GOT3 (cell line): ENCODE measurements at regions not wholly inside any gene's neighbourhood (a gene's known extent, or its start where the extent isn't known, plus 50 kb on each side); places are given as distances from the start of the nearest gene placed in this dataset.

Experiments
- DNase-seq: peaks from one replicate; lab custom pipeline; 2025; ENCODE audit warnings: mixed read lengths; lab: John Stamatoyannopoulos, UW

DNA sequence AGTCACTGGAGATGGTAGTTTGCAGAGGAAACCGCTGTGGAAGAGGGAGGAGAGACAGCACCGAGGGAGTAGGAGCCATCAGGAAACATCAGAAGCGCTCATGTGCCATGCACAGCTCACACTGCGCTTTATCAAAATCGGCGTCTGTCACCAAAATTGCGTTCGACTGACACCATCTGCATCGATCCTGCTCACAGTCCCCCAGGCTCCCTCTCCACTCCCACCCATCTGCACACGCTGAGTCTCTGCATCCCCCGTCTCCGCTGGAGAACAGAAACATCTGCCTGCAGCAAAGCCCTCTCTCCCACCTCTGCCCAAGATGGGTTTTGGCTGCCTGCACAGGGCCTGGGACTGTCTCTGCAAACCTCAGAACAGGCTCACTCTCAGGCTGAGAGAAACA, 187.5 kb upstream of the RPL38 start:
- DNase-seq = no peak

DNA sequence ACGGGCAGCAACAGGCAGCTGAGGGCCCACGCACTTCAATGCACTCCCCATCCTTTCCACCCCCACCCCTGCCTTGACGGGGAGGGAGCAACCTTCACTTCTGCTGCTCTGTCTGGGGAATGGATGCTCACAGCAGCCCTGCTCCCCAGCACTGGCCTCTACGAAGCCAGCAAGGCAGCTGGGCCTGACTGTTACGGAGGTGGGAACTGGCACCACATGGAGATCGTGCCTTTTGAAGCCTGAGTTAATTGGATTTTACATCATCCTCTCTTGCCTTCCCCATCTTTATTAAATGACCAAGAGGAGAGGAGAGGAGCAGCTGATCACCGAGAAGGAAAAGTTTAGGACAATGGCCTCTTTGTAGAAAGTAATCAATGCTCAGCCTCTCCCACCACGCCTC, 187.0 kb upstream of the RPL38 start:
- DNase-seq = no peak

DNA sequence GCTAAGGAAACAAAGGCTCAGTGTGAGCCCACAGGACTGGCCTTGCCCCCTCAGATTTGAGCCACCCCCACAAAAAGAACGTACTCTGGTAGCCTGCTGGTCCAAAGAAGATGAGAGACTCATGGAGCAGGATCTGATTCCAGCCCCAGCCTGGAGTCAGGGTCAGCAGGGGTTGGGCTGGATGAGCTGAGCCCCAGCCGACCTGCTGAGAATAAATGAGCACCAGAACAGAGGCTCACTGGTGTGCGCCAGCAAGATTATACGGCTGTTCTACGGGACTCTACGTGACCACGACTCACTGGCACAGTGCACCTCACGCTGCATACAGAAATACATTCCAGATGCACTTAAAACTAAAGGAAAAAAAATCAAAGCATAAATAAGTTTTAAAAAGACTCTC, 186.0 kb upstream of the RPL38 start:
- no peak for DNase-seq

DNA sequence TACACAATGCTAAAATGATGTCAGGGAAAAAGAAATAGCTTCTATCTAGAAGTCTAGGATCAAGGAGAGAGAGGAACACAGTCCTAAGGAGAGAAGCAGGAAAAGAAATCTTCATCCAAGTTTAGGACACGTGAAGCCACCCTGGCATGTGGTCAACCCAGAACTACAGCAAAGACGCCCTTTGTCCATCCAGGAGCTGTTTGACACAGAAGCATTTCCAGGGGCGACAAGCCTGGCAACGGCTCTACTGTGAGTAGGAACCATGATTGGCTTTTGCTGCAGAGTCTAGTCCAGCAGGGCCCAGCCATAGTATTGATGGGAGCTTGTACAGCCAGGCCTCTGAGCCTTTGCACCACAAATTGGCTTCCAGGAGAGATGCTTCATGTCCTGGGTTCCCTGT, 185.4 kb upstream of the RPL38 start:
- DNase-seq = no peak

DNA sequence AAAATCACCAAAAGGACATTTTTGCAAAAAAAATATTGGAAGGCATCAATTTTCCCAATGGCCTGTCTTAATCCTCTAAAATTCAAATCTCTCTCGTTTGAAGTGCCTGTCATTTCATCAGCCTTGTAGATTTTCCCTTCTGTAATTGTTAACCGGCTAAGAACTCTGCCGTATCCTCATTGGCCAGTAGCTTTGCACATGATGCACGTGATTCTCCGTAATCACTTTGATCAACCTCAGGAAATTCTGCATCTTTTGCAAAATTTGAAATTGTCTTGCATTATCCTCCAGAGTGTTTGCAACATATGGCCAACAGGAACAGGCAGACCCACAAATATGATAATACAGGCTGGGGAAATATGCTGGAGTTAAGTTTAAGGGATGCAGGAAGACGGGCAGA, 184.2 kb upstream of the RPL38 start:
- DNase-seq = no peak

DNA sequence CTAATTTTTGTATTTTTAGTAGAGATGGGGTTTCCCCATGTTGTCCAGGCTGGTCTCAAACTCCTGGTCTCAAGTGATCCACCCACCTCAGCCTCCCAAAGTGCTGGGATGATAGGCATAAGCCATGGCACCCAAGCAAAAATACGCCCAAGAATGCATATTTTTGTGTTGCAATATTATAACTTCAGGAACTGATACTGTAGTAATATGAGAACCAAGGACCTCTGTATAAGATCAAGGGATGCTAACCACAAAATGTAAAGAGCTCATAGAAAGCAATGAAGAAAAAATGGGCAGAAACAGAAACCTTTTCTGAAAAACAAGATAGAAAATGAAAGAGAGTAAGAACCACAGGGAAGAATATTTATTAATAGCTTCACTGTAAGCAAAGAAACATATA, 183.6 kb upstream of the RPL38 start:
- DNase-seq = no peak

DNA sequence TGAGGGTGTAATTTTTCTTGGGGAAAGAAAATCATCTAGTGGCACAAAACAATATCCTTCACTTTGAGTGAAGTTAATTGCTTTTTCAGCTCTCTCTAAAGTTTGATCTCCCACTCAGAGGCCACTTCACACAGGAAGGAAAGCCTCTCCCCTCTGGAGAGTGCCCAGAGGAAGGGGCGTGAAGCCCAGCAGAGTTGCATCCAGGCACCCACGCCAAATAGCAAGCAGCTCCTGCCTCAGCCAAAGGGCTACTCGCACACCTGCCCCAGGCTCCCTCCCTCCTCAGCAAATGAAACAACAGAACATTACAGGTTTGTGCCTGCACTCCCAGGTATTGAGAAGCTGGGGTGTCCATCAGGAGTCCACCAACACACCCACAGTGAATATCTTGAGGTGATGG, 183.0 kb upstream of the RPL38 start:
- DNase-seq = no peak

DNA sequence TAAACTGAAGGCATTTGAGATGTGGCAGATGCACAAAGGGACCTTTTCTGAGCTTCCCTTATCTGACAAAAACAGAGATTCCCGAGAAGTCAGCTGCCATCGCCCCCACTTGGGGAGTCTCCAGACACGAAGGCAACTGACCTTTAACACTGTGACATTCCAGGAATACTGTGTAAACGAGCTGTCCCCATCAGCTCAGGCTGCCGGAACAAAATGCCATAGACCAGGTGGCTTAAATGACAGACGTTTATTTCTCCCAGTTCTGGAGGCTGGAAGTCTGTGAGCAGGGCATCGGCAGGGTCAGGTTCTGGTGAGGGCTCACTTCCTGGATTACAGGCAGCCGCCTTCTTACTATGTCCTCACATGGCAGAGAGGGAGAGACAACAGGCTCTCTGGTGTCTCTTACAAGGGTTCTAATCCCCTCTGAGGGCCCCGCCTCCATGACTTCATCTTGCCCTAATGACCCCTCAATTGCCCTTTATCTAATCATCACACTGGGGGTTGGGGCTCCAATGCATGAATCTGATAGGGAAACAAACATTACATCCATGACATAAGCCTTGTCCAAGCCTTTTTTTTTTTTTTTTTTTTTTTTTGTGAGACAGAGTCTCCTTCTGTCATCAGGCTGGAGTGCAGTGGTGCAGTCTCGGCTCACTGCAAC, 178.5 kb upstream of the RPL38 start:
- DNase-seq = no peak

DNA sequence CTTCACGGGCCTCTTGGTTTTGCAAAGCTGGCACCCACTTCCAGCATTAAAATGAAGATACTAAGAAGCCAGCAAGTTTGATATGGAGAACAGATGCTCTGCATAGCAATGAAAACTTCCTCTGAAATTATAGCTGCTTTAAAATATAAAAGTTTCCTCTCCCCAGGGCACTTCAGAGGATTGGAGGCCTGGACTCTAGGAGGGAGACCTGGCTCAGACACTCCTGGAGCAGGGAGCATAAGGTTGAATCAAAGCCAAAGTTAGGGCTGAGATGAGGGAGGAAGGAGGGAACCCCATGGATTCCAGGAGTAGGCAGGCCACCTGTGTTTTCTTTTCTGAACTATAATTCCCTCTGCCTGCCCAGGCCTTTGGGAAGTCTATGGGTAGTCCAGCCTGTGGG, 176.0 kb upstream of the RPL38 start:
- DNase-seq = no peak

DNA sequence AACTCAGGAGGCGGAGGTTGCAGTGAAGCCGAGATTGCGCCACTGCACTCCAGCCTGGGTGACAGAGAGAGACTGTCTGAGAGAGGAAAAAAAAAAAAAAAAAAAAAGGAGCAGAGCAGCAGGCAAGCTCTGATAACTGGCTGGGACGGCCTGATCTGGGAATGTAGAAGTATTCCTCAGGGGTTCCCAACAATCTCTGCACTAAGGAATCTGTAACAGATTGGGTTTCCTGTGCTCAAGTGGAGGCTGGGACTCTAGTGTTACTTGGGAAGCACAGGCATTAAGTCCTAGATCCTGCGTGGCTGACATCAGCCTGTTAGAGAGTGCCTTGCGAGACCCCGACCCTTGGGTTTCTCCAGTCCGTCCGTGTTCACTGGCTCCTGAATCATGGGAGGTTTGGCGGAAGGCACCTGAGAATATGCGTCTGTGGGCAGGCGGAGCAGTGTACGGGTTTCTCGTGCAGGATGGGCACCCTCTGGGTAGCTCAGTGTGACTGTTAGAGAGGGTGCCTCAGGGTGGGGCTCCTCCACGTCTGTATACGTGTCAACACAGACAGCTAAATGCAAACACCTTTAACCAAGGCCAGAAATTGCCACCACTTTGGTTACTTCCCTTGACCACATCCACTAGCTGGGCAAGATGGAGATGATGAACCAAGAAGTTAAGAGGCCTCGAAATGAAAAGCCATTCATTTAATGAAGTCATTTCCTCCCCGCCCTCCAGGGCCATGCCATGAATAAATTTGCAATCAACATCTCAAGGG, 174.9 kb upstream of the RPL38 start:
- no peak for DNase-seq

DNA sequence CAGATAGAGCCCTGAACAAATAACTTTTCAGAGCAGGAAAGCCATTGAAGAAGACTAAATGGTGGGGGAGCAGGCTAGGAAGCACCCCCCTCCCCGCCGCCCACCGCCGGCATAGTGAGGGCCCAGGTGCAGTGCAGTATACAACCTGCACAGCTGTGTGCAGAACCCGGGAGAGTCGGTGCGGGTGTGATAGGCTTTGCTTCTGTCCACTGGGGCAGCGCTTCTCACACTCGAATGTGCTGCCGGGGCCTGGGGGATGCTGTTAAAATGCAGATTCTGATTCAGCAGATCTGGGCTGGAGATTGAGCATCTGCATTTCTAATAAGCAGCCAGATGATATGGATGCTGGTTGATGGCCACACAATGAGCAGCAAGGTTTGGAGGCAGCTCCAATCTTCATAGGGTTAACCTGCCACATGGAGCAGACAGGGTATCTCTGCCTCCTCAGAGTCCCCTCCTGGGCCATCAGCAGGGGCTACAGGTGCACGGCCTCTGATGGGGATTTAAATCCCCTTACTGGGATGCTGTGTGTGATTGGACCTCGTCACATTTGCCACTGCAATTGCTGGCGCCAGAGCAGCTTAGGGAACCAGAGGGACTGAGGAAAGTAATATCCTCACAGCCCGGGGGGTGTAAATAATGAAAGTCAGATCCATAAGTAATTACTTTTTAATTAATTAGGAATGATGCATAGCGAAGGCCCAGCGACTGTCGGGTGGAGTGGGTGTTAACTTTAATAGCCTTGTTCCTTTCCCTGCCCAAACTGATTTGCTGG, 172.0 kb upstream of the RPL38 start:
- no peak for DNase-seq

DNA sequence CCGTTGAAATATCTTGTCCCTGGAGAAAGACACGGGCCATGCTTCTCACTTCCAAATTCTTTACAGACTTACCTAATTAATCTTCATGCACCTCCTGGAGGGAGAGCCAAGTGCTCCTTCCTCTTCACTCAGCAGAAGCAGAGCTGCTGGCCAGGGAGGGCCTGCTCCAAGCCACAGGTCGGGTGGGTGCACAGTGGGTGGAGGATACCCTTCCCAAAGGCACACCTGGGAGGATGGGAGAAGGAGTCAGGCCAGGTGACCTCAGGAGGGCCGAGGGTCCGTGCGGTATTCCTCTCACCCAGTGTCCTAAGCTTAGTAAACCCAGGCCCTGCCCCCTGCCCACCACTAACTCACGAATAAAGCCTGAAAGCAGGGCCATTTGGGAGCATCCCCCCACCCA, 171.3 kb upstream of the RPL38 start:
- no peak for DNase-seq

DNA sequence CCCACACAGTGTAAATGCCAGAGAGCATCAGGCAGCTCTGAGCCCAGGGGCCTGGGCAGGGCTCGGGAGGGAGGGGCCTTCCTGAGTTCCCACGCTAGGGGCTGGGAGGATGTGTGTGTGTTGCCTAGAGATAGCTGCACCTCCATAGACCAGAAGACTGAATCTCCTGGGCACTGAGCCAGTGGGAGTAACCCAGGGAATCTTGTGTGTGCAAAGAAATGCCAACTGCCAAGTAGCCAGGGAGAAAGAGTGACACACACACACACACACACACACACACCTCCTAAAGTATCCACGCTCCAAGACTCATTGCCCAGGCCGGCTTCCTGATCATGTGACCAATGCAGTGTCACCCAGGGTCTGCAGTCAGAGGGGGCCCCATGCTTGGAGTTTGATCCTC, 166.2 kb upstream of the RPL38 start:
- no peak for DNase-seq

DNA sequence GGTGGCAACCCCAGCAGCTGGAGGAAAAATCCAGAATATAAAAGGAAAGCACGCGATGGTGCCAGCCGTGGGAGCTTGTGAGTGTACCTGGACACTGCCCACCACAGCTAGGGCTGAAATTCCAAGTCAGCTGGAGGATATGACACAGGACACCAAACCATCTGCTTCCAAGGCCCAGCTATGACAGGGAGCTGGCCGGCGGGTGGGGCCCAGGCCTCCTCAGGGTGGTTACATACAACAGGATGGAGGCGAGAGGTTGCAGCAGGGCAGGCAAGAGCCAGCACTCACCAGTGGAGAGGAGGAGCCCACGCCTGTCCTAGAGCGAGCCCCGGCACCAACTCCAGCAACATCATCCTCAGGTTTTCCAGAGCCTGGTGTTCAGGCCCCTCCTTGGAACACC, 163.2 kb upstream of the RPL38 start:
- no peak for DNase-seq

DNA sequence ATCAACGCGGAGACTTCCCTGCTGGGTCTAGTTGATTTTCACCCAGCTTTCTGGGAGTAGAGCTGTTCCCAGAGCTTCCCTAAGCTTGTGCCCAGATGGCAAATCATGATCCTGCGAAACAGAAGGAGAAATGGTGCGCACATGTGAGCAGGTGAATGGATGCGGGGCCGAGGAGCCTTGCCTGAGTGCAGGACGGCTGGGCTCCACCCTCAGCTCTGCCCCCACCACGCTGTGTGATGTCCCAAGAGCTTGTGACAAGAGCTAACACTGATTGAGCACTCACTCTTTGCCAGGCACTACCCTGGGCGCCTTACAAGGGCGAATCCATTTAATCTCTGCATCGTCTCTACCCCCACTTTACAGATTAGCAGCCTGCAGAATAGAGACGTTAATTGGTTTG, 162.7 kb upstream of the RPL38 start:
- DNase-seq = no peak

DNA sequence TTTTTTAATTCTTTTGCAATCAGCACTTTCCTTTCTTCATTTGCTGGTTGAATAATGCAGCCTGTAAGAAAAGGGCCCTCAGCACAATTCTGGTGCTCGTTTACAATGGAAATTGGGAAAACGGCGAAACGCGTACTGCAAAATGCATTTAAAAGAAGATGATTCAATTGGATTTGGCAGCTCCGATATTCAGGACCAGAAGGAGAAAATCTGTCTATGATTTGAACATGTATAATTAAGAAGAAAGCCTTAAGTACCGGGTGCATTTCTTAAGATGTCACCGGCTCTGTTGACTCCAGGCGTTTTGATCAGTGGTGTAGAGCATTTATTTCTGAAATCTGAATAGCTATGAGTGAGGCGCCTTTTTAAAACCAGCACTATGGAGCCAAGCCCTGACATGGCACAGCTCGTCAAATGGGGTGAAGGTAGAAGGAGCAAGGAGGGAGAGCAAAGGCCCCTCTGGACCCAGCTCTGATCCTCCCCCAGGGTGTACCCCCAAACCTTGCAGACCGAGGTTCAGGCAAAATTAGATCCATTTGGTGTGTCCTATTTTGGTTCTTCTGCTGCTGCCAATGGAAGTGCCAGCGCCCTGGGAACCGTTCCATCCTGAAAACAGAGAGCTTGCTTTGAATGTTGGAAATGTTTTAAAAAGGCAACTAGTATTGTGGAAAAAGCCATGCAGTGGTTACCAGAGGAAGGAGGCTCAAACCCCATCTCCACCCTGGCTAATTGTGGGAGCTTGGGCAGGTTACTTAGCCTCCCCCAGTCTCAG, 161.4 kb upstream of the RPL38 start:
- DNase-seq = no peak

DNA sequence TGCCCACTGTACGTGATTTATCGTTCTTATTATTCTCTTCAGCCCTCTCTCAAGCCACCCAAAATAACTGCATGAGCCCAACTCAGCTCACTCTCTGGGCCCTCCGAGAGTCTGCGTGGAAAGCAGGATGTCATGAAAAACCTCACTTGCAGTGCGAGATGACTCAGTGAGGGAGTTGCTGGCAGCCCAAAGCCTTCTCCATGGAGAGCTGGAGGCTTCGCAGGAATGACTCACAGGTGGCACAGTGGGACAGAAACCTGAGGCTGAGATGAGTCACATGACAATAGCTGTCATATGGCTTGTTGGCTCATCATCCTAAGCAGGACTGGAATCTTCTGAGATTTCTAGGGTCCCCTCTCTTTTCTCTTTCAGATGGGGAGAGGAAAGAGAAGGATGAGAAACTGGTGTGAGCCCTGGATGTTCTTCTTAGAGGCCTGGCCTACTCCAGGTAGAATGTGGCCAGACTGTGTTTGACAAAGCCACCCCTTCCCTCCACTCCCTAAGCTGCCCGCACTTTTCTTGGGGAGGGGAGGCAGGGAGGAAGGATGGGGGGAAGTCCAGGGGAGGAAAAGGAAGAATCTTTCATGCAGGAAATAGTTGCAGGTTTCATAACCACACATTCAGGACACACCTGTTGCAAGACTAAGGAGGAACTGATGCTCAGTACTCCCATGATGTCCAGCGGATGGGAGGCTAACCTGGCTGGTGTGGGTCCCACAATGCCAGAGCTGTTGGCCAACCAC, 160.6 kb upstream of the RPL38 start:
- peak; percentile 48 for DNase-seq

DNA sequence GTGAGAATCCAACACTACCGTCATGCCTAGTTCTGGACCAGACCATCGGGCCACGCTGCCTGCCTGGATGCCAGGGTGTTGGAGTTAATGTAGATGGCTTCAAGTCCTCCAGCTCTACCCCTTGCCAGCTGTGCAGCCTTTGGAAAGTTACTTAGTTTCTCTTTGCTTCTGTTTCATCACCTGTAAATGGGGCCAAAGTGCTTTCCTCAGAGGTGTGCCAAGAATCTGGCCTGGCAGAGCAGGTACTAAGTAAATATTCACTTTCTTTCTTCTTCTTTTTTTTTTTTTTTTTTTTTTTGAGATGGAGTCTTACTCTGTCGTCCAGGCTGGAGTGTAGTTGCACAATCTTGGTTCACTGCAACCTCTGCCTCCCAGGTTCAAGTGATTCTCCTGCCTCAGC, 159.5 kb upstream of the RPL38 start:
- DNase-seq = no peak

DNA sequence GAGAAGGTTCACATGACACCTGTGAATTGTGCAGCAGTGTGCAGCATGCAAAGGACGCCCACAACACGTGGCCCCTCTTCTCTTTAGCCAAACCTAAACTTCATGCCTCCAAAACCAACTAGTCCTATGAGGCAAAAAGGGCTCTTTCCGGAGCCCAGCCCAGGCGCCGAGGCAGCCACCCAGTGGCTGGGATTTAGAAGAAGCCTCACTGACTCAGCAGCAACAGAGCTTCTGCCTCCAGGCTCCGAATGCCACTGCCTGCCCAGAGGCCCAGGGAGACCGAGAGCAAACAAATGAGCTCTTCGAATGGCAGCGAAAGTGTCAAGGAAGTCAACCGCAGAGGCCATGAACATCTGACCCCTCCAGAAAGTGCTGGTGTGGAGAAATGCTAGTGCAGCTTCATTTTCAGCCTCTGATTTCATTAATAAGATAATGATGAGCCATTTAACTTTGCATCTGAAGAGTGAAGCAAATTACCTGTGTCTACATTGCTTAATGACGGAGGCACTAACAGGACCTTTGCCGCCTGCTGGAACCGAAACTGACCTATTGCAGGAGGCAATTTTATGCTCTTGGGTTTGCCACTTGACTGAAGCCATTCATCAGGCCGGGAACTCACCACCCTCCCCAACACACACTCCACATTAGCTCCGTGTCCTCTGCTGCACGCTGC, 157.7 kb upstream of the RPL38 start:
- no peak for DNase-seq

DNA sequence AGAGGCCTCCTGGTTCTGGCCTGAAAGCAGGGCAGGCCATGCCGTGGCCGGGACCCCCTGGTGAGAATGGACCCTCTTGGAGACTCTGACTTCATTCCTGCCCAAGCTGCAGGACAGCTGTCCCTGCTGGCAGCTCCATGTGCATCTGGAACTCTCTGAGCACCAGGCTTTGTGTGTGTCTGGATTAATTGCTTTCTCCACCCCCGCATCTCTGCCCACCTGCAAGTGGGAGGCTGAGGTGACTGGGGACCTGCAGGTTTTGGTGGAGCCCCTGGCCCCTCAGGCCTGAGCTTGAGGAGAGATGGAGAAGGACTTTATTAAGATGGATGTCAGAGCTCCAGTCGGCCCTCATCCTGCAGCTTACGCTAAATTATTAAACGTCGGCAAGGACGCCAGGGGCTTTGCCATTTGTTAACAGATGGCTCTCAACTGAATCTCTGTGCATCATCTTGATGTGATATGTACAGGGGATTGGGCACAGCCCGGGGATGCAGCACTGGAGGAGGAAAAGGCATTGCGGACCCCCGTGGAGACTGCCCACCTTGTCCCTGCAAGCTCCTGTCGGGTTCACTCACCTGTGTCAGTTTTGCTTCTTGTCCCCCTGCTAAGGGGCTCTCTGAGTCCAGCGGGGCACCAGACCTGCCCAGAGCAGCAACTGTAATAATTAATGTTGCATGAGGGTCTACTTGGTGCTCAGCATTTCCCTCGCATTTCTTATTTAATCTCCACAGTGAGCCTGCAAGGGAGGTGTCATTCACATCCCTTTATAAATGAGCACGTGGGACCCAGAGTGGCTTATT, 154.1 kb upstream of the RPL38 start:
- no peak for DNase-seq
